DND-41 (cell line): ENCODE measurements at regions not wholly inside any gene's neighbourhood (a gene's known extent, or its start where the extent isn't known, plus 50 kb on each side); places are given as distances from the start of the nearest gene placed in this dataset.

Experiments used
- CTCF ChIP-seq: IDR thresholded peaks from 2 replicates; pipeline ENCODE4 v1.5.1; 2012; ENCODE audit warnings: borderline replicate concordance, low read length, moderate library complexity, mild to moderate bottlenecking; ENCODE audit not compliant: poor library complexity, severe bottlenecking; ENCODE audit errors: extremely low read depth
- EZH2 ChIP-seq: IDR thresholded peaks from 3 replicates; pipeline ENCODE4 v1.6.1; 2012; ENCODE audit warnings: borderline replicate concordance, low read depth, mild to moderate bottlenecking, moderate library complexity, low read length, inconsistent platforms; ENCODE audit not compliant: severe bottlenecking

GRCh38 chr7:52184006-52184703 is 851.3 kb upstream of the POM121L12 start:
- no peak for TF ChIP-seq CTCF
- no peak for TF ChIP-seq EZH2
